ENCODE measurements at regions not wholly inside any gene's neighbourhood (a gene's known extent, or its start where the extent isn't known, plus 50 kb on each side); places are given as distances from the start of the nearest gene placed in this dataset.

DNA sequence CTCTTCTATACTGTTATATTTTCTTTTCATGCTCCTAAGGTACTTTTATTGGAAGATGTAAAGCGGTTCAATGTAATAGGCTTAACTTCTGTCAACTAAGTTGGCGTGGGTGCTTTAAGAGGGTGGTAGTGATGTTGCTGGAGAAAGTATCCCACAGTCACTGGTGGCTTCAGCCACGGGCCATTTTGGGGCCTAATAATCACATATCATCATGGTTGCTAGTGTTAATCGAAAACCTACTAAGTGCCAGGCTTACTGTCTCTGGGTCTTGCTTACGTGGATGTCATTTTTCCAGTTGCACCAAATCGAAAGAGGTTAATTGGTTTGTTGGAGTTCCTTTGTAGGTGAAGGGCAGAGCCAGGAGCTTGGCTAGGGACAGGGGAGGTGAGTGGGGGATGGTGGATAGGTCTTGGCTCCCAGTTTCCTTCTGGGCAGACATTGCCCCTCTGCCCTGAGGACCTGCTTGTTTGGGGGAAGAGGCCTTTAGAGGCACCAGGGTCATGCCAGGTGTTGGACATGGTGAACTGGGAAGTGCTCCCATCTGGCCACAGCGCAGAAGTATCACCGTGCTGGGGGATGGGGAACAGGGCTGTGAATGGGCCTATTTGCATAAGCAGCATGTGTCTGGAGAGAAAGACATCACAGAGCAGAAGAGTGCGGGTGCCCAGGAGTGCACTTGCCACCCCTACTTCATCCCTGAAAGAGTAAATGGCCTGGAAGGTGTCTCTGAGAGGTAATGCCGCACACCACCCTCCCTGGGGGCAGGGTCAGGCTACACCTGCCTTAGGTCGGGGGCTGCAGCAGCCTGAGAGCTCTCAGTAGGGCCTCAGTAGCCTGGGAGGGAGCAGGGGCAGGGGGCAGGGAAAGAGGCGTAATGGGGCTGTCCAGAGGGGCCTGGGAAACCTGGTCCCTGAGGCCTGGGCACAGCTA lies 62.4 kb upstream of the POLG start:
- no peaks in the 10 kb centered on the region for H4K20me1 ChIP-seq (ENCODE audit: insufficient read depth)
- no peak overlapping the region for H3K4me3 ChIP-seq
- H3F3A ChIP-seq (ENCODE audit: insufficient read depth, low read depth) = peaks cover 26% of the 10 kb centered on the region; the same call in 1 of the 2 replicates
- H3K27me3 ChIP-seq (ENCODE audit: insufficient read depth, low read depth) = no peaks in the 10 kb centered on the region
- H3K36me3 ChIP-seq (ENCODE audit: low read depth) = no peaks in the 10 kb centered on the region
- H3K9me3 ChIP-seq (ENCODE audit: insufficient read depth, low read depth) = no peaks in the 10 kb centered on the region
- ChIA-PET POLR2A (ENCODE audit: unreplicated experiment) (no interaction called here), CTCF (interaction anchor here (0.7 kb wide), 1 partner anchor 16 kb away, joined by 4 read pairs; no protein-coding TSS in a partner anchor)
- TF ChIP-seq, protein P1, sequence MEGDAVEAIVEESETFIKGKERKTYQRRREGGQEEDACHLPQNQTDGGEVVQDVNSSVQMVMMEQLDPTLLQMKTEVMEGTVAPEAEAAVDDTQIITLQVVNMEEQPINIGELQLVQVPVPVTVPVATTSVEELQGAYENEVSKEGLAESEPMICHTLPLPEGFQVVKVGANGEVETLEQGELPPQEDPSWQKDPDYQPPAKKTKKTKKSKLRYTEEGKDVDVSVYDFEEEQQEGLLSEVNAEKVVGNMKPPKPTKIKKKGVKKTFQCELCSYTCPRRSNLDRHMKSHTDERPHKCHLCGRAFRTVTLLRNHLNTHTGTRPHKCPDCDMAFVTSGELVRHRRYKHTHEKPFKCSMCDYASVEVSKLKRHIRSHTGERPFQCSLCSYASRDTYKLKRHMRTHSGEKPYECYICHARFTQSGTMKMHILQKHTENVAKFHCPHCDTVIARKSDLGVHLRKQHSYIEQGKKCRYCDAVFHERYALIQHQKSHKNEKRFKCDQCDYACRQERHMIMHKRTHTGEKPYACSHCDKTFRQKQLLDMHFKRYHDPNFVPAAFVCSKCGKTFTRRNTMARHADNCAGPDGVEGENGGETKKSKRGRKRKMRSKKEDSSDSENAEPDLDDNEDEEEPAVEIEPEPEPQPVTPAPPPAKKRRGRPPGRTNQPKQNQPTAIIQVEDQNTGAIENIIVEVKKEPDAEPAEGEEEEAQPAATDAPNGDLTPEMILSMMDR (conservative IDR thresholded peaks at IDR 0.05) = no peak
- no peak for TF ChIP-seq EZH2 (IDR thresholded peaks at IDR 0.05; ENCODE audit: low read depth)
- intact Hi-C loops (cut with micrococcal nuclease; ENCODE audit: unreplicated experiment) = no loop called here
- H3K9me2 ChIP-seq (ENCODE audit: insufficient read depth) = no peaks in the 10 kb centered on the region
- DNase-seq = peak in 1 of 2 experiments; percentile 21
- peaks cover 14% of the 10 kb centered on the region; the same call in 1 of the 2 replicates for H3K4me1 ChIP-seq (replicated peaks; ENCODE audit: insufficient read depth)
- H3K4me2 ChIP-seq = no peak overlapping the region
- no peak overlapping the region for H3K27ac ChIP-seq
- BruUV-seq (replicated peaks) = no TSS peak
- no peak overlapping the region for H2AFZ ChIP-seq
- no peaks in the 10 kb centered on the region for H3K79me2 ChIP-seq (ENCODE audit: low read depth)

- DNase-seq = peak in 1 of 2 experiments; percentile 60
- POLR2A ChIA-PET (ENCODE audit: unreplicated experiment) = no interaction called here
- BruUV-seq (replicated peaks) = no TSS peak
These were observed 61.4 kb upstream of the POLG start for GRCh38 chr15:89395996-89396395.

GRCh38 chr15:89395461-89395871 lies 60.8 kb upstream of the POLG start:
- no peak overlapping the region for H3K27ac ChIP-seq
- H3K4me2 ChIP-seq = no peak overlapping the region
- H3K9me2 ChIP-seq (ENCODE audit: insufficient read depth) = no peaks in the 10 kb centered on the region
- ChIA-PET CTCF (interaction anchor here (0.6 kb wide), 1 partner anchor 23 kb away, joined by 3 read pairs; no protein-coding TSS in a partner anchor), POLR2A (ENCODE audit: unreplicated experiment) (no interaction called here)
- TF ChIP-seq, protein P1 (conservative IDR thresholded peaks at IDR 0.05) = no peak
- TF ChIP-seq EZH2 (IDR thresholded peaks at IDR 0.05; ENCODE audit: low read depth) = no peak
- no peaks in the 10 kb centered on the region for H3K9me3 ChIP-seq (ENCODE audit: insufficient read depth, low read depth)
- BruUV-seq (replicated peaks) = no TSS peak
- H3K27me3 ChIP-seq (ENCODE audit: insufficient read depth, low read depth) = no peaks in the 10 kb centered on the region
- DNase-seq = no peak
- H3K36me3 ChIP-seq (ENCODE audit: low read depth) = no peaks in the 10 kb centered on the region
- H2AFZ ChIP-seq = no peak overlapping the region
- peaks cover 6% of the 10 kb centered on the region; the same call in 1 of the 2 replicates for H3K4me1 ChIP-seq (replicated peaks; ENCODE audit: insufficient read depth)
- no peaks in the 10 kb centered on the region for H4K20me1 ChIP-seq (ENCODE audit: insufficient read depth)
- H3F3A ChIP-seq (ENCODE audit: insufficient read depth, low read depth) = peaks cover 17% of the 10 kb centered on the region; the same call in 1 of the 2 replicates
- H3K79me2 ChIP-seq (ENCODE audit: low read depth) = no peaks in the 10 kb centered on the region
- H3K4me3 ChIP-seq = no peak overlapping the region
- intact Hi-C loops (cut with micrococcal nuclease; ENCODE audit: unreplicated experiment) = no loop called here

More at GRCh38 chr15:89395996-89396395, 61.4 kb upstream of the POLG start:
- CTCF ChIA-PET = no interaction called here
- Histone ChIP-seq H2AFZ (no peak overlapping the region), H4K20me1 (ENCODE audit: insufficient read depth) (no peaks in the 10 kb centered on the region), H3K36me3 (ENCODE audit: low read depth) (no peaks in the 10 kb centered on the region), H3K9me2 (ENCODE audit: insufficient read depth) (no peaks in the 10 kb centered on the region), H3K4me3 (no peak overlapping the region), H3K27me3 (ENCODE audit: insufficient read depth, low read depth) (no peaks in the 10 kb centered on the region), H3K4me2 (no peak overlapping the region), H3F3A (ENCODE audit: insufficient read depth, low read depth) (peaks cover 19% of the 10 kb centered on the region; the same call in 1 of the 2 replicates), H3K4me1 (replicated peaks; ENCODE audit: insufficient read depth) (peaks cover 6% of the 10 kb centered on the region; the same call in 1 of the 2 replicates), H3K9me3 (ENCODE audit: insufficient read depth, low read depth) (no peaks in the 10 kb centered on the region), H3K27ac (no peak overlapping the region), H3K79me2 (ENCODE audit: low read depth) (no peaks in the 10 kb centered on the region)
- TF ChIP-seq, protein P1 (conservative IDR thresholded peaks at IDR 0.05) = no peak
- TF ChIP-seq EZH2 (IDR thresholded peaks at IDR 0.05; ENCODE audit: low read depth) = no peak
- intact Hi-C loops (cut with micrococcal nuclease; ENCODE audit: unreplicated experiment) = no loop called here
